Left ventricle myocardium inferior (tissue), 1 donor: ENCODE measurements at regions not wholly inside any gene's neighbourhood (a gene's known extent, or its start where the extent isn't known, plus 50 kb on each side); places are given as distances from the start of the nearest gene placed in this dataset.

Experiments used
- DNase-seq: peaks from one replicate; pipeline ENCODE4 v3.0.0-alpha.2; 2020
- H3K27ac ChIP-seq: fragments of 200-600 bp; replicated peaks from 2 replicates; pipeline ENCODE4 v1.8.0; 2021
- H3K27me3 ChIP-seq: fragments of 200-600 bp; 2 replicates; pipeline ENCODE4 v1.8.0; 2021; ENCODE audit warnings: low read depth
- H3K36me3 ChIP-seq: fragments of 200-600 bp; 2 replicates; pipeline ENCODE4 v1.8.0; 2021
- H3K4me1 ChIP-seq: fragments of 200-600 bp; 2 replicates; pipeline ENCODE4 v1.8.0; 2021
- H3K4me3 ChIP-seq: fragments of 200-600 bp; 2 replicates; pipeline ENCODE4 v1.8.0; 2021; ENCODE audit warnings: mild to moderate bottlenecking, moderate library complexity
- H3K9me3 ChIP-seq: fragments of 200-600 bp; replicated peaks from 2 replicates; pipeline ENCODE4 v1.8.0; 2021
- CTCF ChIP-seq: fragments of 200-600 bp; IDR thresholded peaks from 2 replicates; pipeline ENCODE4 v1.8.0; 2021; ENCODE audit warnings: antibody characterized with exemption, mild to moderate bottlenecking, borderline replicate concordance
- intact Hi-C: fragments of 100-400 bp; cut with micrococcal nuclease; formaldehyde crosslinking; loops from one replicate; pipeline ENCODE4 v1.11.0; 2022
- donor health status: DM: no; HTN: yes; CAD: no; lungs with severe emphysema.

- no peak for DNase-seq
- intact Hi-C loops = loop anchor here (10.0 kb wide), 1 partner anchor 111 kb away; no protein-coding TSS in a partner anchor
- no peaks in the 10 kb centered on the region for H3K27me3 ChIP-seq
- peak overlapping the region; percentile 72 for H3K4me3 ChIP-seq
- H3K27ac ChIP-seq = peak overlapping the region; percentile 98
- H3K36me3 ChIP-seq = no peaks in the 10 kb centered on the region
- no peak for TF ChIP-seq CTCF
- H3K9me3 ChIP-seq = no peaks in the 10 kb centered on the region
- peaks cover 95% of the 10 kb centered on the region for H3K4me1 ChIP-seq
Measured at GRCh38 chr9:129494113-129494789, 126.7 kb downstream of the C9orf50 start.

GRCh38 chr9:129493706-129494047, 127.2 kb downstream of the C9orf50 start:
- peak overlapping the region; percentile 98 for H3K27ac ChIP-seq
- intact Hi-C loops = loop anchor here (10.0 kb wide), 1 partner anchor 111 kb away; no protein-coding TSS in a partner anchor
- H3K4me3 ChIP-seq = no peak overlapping the region
- TF ChIP-seq CTCF = no peak
- no peak for DNase-seq
- H3K36me3 ChIP-seq = no peaks in the 10 kb centered on the region
- no peaks in the 10 kb centered on the region for H3K9me3 ChIP-seq
- H3K4me1 ChIP-seq = peaks cover 95% of the 10 kb centered on the region
- H3K27me3 ChIP-seq = no peaks in the 10 kb centered on the region

- Histone ChIP-seq H3K27ac (peak overlapping the region; percentile 98), H3K36me3 (no peaks in the 10 kb centered on the region), H3K27me3 (no peaks in the 10 kb centered on the region), H3K9me3 (no peaks in the 10 kb centered on the region), H3K4me3 (no peak overlapping the region), H3K4me1 (peaks cover 92% of the 10 kb centered on the region)
- DNase-seq = no peak
- no peak for TF ChIP-seq CTCF
- intact Hi-C loops = loop anchor here (10.0 kb wide), 1 partner anchor 112 kb away; no protein-coding TSS in a partner anchor
Measured at GRCh38 chr9:129493002-129493705, 127.7 kb downstream of the C9orf50 start.

GRCh38 chr9:129491487-129491855, 129.4 kb downstream of the C9orf50 start:
- no peaks in the 10 kb centered on the region for H3K27me3 ChIP-seq
- DNase-seq = peak; percentile 74
- peaks cover 94% of the 10 kb centered on the region for H3K4me1 ChIP-seq
- TF ChIP-seq CTCF = no peak
- H3K4me3 ChIP-seq = peak overlapping the region; percentile 72
- intact Hi-C loops = loop anchor here (10.0 kb wide), 1 partner anchor 113 kb away; no protein-coding TSS in a partner anchor
- peak overlapping the region; percentile 98 for H3K27ac ChIP-seq
- no peaks in the 10 kb centered on the region for H3K9me3 ChIP-seq
- H3K36me3 ChIP-seq = no peaks in the 10 kb centered on the region

GRCh38 chr9:129490583-129491486, 130.1 kb downstream of the C9orf50 start:
- no peaks in the 10 kb centered on the region for H3K36me3 ChIP-seq
- DNase-seq = peak; percentile 46
- intact Hi-C loops = loop anchor here (10.0 kb wide), 1 partner anchor 114 kb away; no protein-coding TSS in a partner anchor
- H3K4me3 ChIP-seq = peak overlapping the region; percentile 72
- H3K4me1 ChIP-seq = peaks cover 94% of the 10 kb centered on the region
- peak overlapping the region; percentile 98 for H3K27ac ChIP-seq
- TF ChIP-seq CTCF = no peak
- H3K9me3 ChIP-seq = no peaks in the 10 kb centered on the region
- H3K27me3 ChIP-seq = no peaks in the 10 kb centered on the region
